Upper lobe of left lung (tissue), 6 donors: ENCODE measurements at regions not wholly inside any gene's neighbourhood (a gene's known extent, or its start where the extent isn't known, plus 50 kb on each side); places are given as distances from the start of the nearest gene placed in this dataset.

Experiments
- ATAC-seq, 2 donors: fragments of 200-7000 bp; cut with Tn5 transposase; one replicate each; pipeline ENCODE4 v1.9.1; 2022; ENCODE audit warnings: mild to moderate bottlenecking in 2 of 2, moderate library complexity in 2 of 2; ENCODE audit not compliant: low FRiP score in 2 of 2
- DNase-seq, 2 donors: peaks; one replicate each; pipeline ENCODE4 v3.0.0-alpha.2; 2019 to 2020
- H3K27ac ChIP-seq, 4 donors: fragments of 200-600 bp; sonication (generic); one replicate each; pipeline ENCODE4 v1.5.1; 2016 to 2019
- H3K27me3 ChIP-seq, 4 donors: fragments of 200-600 bp; sonication (generic); one replicate each; pipeline ENCODE4 v1.5.1; 2017 to 2019
- H3K36me3 ChIP-seq, 4 donors: fragments of 200-600 bp; sonication (generic); one replicate each; pipeline ENCODE4 v1.5.1; 2016 to 2019
- H3K4me1 ChIP-seq, 4 donors: fragments of 200-600 bp; sonication (generic); one replicate each; pipeline ENCODE4 v1.5.1; 2018 to 2019
- H3K4me3 ChIP-seq, 4 donors: fragments of 200-600 bp; sonication (generic); one replicate each; pipeline ENCODE4 v1.5.1; 2017 to 2019; ENCODE audit warnings: mild to moderate bottlenecking in 2 of 4, moderate library complexity in 1 of 4
- H3K9me3 ChIP-seq, 4 donors: fragments of 200-600 bp; sonication (generic); one replicate each; pipeline ENCODE4 v1.5.1; 2018 to 2019
- EP300 ChIP-seq, 4 donors: sonication (generic); formaldehyde crosslinking; IDR thresholded peaks; one replicate each; pipeline ENCODE4 v1.5.1; 2017; ENCODE audit warnings: antibody characterized with exemption in 4 of 4, control low read depth in 2 of 4
- POLR2A ChIP-seq, 4 donors: fragments of 450-650 bp; IDR thresholded peaks; one replicate each; pipeline ENCODE4 v1.5.1; 2016 to 2017; ENCODE audit warnings: antibody characterized with exemption in 4 of 4, mild to moderate bottlenecking in 2 of 4
- POLR2AphosphoS5 ChIP-seq, 2 donors: sonication (generic); formaldehyde crosslinking; IDR thresholded peaks; one replicate each; pipeline ENCODE4 v1.5.1; 2017; ENCODE audit warnings: antibody characterized with exemption in 2 of 2
- WGBS, 2 donors: methylation state at CpG; one replicate each; pipeline ENCODE4 v1.1.5; 2017 to 2018; 5-methylcytosine and 5-hydroxymethylcytosine counted together
- TF ChIP-seq, protein P1 (sequence below), 6 experiments: fragments of 450-650 bp in 4 of 6; fragments of 200-600 bp in 2 of 6; sonication (generic) in 2 of 6; IDR thresholded peaks; one replicate each; pipeline ENCODE4 v1.5.1; 2016 to 2019; ENCODE audit warnings: antibody characterized with exemption in 6 of 6
- donor health status: DM: no; HTN: no; CAD: no; lungs with moderate emphysema.
- donor health status: DM: no; HTN: yes; CAD: no; lungs with severe emphysema.

DNA sequence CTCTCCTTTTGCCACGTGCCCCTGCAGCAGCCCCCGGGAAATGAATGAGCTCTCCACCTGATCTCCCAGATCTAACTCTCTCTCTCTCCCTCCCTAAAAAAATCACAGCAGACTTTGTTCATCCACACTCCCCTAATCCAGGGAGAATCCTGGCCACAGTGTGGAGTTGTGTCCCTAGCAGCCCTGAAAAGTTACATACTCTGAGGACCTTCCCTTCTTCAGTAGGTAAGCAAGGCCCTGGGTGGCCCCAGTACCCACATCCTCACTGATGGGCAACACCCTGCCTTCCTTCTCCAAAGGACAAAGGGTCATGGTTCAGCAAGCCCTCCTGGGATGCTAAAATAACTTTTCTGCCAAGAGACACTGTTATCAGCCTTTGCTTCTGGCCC lies 76.9 kb upstream of the GLI2 start:
- ATAC-seq (no peak), DNase-seq (no peak)
- Histone ChIP-seq H3K4me1 (peaks cover 11 to 28% (median 13%) of the 10 kb centered on the region in 4 donors), H3K36me3 (no peaks in the 10 kb centered on the region), H3K4me3 (no peak overlapping the region), H3K9me3 (no peaks in the 10 kb centered on the region), H3K27me3 (no peaks in the 10 kb centered on the region), H3K27ac (no peak overlapping the region)
- TF ChIP-seq POLR2AphosphoS5 (IDR thresholded peaks at IDR 0.05) = no peak
- TF ChIP-seq, protein P1, sequence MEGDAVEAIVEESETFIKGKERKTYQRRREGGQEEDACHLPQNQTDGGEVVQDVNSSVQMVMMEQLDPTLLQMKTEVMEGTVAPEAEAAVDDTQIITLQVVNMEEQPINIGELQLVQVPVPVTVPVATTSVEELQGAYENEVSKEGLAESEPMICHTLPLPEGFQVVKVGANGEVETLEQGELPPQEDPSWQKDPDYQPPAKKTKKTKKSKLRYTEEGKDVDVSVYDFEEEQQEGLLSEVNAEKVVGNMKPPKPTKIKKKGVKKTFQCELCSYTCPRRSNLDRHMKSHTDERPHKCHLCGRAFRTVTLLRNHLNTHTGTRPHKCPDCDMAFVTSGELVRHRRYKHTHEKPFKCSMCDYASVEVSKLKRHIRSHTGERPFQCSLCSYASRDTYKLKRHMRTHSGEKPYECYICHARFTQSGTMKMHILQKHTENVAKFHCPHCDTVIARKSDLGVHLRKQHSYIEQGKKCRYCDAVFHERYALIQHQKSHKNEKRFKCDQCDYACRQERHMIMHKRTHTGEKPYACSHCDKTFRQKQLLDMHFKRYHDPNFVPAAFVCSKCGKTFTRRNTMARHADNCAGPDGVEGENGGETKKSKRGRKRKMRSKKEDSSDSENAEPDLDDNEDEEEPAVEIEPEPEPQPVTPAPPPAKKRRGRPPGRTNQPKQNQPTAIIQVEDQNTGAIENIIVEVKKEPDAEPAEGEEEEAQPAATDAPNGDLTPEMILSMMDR (IDR thresholded peaks at IDR 0.05) = no peak
- 79 to 88% methylated on average over 2 of the region's 2 CpGs for WGBS, 2 donors

DNA sequence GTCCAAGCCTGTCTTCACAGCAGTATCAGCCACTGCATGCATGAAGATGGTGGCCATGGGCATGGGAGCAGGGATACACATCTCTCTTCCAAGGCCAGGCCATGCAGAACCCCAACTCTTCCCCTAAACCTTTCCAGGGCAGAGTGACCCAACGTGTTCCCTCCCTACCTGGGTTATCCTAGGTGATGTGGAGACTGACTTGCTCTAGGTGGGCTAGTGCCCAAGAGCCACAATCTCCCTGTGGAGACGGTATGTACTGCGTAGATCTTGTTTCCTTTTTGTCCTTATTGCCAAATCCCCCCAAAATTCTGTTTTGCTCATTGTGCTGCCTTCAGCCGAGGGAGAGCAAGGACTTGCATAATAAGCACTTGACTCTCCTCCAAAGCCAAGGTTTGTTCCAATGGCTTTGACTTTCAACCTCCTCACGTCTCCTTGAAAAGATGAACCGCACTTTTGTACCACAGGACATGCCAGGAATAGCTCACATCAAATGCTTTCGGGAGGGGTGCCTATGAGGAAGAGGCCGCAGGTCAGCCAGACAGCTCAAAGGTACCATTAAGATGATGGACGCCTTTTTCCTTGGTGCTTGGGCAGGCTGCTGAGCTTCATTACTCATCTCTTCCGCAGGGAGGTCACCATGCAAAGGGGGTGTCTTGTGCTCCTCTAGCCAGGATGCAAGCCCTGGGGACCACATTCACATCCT lies 76.2 kb upstream of the GLI2 start:
- peaks cover 11 to 24% (median 12%) of the 10 kb centered on the region in 4 donors for H3K4me1 ChIP-seq
- no peaks in the 10 kb centered on the region for H3K9me3 ChIP-seq
- WGBS, 2 donors = 70 to 83% methylated on average over 6 to 10 of the region's 10 CpGs
- no peak overlapping the region for H3K4me3 ChIP-seq
- no peak for DNase-seq
- H3K27me3 ChIP-seq = no peaks in the 10 kb centered on the region
- no peak for TF ChIP-seq POLR2A (IDR thresholded peaks at IDR 0.05)
- TF ChIP-seq, protein P1 (IDR thresholded peaks at IDR 0.05) = no peak
- TF ChIP-seq POLR2AphosphoS5 (IDR thresholded peaks at IDR 0.05) = no peak
- TF ChIP-seq EP300 (IDR thresholded peaks at IDR 0.05) = no peak
- H3K36me3 ChIP-seq = no peaks in the 10 kb centered on the region
- H3K27ac ChIP-seq = no peak overlapping the region
- peak in 1 of 2 donors; percentile 23 for ATAC-seq

DNA sequence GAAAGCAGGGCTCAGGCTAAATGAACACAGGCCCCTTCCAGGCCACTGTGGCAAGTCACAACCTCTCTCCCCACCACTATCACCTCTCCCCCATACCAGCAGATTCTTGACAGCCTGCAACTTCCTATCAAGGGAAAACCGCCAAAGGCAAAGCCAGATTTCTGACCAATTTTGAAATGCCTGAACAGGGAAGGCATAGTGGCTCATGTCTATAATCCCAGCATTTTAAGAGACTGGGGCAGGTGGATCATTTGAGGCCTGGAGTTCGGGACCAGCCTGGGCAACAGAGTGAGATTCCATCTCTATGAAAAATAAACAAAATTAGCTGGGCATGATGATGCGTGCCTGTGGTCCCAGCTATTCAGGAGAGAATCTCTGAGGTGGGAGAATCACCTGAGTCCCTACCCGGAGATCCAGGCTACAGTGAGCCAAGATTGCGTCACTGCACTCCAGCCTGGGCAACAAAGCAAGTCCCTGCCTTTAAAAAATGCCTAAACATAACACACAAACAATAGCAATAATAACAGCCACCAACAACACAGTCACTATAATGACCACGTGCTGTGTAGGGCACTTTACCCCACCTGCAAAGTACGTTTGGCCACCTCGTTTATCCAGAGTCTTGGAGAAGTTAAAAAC lies 75.5 kb upstream of the GLI2 start:
- Histone ChIP-seq H3K36me3 (no peaks in the 10 kb centered on the region), H3K4me3 (no peak overlapping the region), H3K4me1 (peaks cover 9 to 20% (median 11%) of the 10 kb centered on the region in 4 donors), H3K27ac (peak overlapping the region in 1 of 4 donors; percentile 11), H3K9me3 (peaks cover 0 to 6% (median 0%) of the 10 kb centered on the region in 4 donors), H3K27me3 (no peaks in the 10 kb centered on the region)
- 72% methylated on average over 8 of the region's 8 CpGs for WGBS, 2 donors
- DNase-seq (no peak), ATAC-seq (no peak)
- TF ChIP-seq POLR2AphosphoS5 (IDR thresholded peaks at IDR 0.05) (no peak), EP300 (IDR thresholded peaks at IDR 0.05) (no peak), POLR2A (IDR thresholded peaks at IDR 0.05) (no peak)
- TF ChIP-seq, protein P1 (IDR thresholded peaks at IDR 0.05) = no peak

DNA sequence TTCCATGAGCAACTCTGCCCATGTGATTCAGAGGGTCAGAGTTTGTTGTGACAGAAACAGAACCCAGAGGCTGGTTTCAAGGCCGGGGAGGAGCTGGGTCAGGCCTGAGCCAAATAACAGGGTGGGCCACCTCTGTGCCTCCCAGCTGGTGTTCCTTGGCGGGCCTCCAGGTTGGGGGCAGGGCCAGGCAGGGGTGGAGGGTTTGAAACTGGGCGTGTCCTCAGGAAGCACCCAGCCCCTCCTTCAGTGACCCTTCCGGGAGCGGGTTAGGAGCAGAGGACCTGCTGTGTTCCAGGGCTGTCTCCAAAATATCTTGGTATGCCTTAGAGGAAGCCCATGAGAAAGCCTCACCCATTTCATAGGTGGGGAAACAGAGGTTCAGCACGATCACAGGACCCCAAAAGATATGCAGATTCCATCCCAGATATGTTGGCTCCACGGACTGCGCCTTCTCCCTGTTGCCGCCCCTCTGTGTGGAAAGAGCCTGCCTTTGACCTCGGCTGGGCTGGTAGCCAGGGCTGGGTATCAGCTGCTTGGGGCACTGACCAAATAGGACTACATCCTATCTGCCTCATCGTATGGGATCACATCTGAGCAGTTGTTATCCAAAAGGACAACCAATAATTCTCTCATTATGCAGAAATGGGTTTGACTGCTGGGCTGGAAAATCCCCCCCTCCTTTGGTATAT lies 74.8 kb upstream of the GLI2 start:
- peaks cover 9 to 20% (median 11%) of the 10 kb centered on the region in 4 donors for H3K4me1 ChIP-seq
- DNase-seq (no peak), ATAC-seq (peak in 1 of 2 donors; percentile 32)
- TF ChIP-seq EP300 (IDR thresholded peaks at IDR 0.05) = no peak
- TF ChIP-seq, protein P1 (IDR thresholded peaks at IDR 0.05) = no peak
- TF ChIP-seq POLR2AphosphoS5 (IDR thresholded peaks at IDR 0.05) = no peak
- TF ChIP-seq POLR2A (IDR thresholded peaks at IDR 0.05) = no peak
- 52 to 60% methylated on average over 3 to 11 of the region's 11 CpGs for WGBS, 2 donors
- no peak overlapping the region for H3K4me3 ChIP-seq
- no peaks in the 10 kb centered on the region for H3K36me3 ChIP-seq
- peak overlapping the region in 1 of 4 donors; percentile 11 for H3K27ac ChIP-seq
- H3K27me3 ChIP-seq = no peaks in the 10 kb centered on the region
- H3K9me3 ChIP-seq = peaks cover 0 to 6% (median 3%) of the 10 kb centered on the region in 4 donors
